ENCODE measurements at regions not wholly inside any gene's neighbourhood (a gene's known extent, or its start where the extent isn't known, plus 50 kb on each side); places are given as distances from the start of the nearest gene placed in this dataset.

- no peak for TF ChIP-seq POLR2AphosphoS5 (IDR thresholded peaks at IDR 0.05; ENCODE audit: low read depth, low read length)
- TF ChIP-seq CTCF (IDR thresholded peaks at IDR 0.05): no peak
- no peak for TF ChIP-seq SIN3A (IDR thresholded peaks at IDR 0.05; ENCODE audit: borderline replicate concordance, insufficient read depth, low read depth, low read length)
- TF ChIP-seq REST (IDR thresholded peaks at IDR 0.05; ENCODE audit: insufficient read depth in 1 of 2, low read depth in 2 of 2, low read length in 1 of 2): no peak
- no peak for TF ChIP-seq TCF7L2 (IDR thresholded peaks at IDR 0.05; ENCODE audit: low read depth, low read length)
These were observed 434.2 kb upstream of the RGMB start for GRCh38 chr5:98339141-98339848.
